ENCODE measurements at regions not wholly inside any gene's neighbourhood (a gene's known extent, or its start where the extent isn't known, plus 50 kb on each side); places are given as distances from the start of the nearest gene placed in this dataset.

DNA sequence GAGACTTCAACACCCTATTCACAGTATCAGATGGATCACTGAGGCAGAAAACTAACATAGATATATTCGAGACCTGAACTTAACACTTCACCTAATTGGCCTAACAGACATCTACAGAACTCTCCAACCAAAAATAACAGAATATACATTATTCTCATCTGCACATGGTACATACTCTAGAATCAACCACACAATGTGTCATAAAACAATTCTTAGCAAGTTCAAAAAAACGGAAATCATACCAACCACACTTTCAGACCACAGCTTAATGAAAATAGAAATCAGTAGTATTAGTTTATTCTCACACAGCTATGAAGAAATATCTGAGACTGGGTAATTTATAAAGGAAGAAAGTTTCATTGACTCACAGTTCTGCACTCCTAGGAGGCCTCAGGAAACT, 387.9 kb downstream of the DEPDC1B start:
- TF ChIP-seq, protein P1, sequence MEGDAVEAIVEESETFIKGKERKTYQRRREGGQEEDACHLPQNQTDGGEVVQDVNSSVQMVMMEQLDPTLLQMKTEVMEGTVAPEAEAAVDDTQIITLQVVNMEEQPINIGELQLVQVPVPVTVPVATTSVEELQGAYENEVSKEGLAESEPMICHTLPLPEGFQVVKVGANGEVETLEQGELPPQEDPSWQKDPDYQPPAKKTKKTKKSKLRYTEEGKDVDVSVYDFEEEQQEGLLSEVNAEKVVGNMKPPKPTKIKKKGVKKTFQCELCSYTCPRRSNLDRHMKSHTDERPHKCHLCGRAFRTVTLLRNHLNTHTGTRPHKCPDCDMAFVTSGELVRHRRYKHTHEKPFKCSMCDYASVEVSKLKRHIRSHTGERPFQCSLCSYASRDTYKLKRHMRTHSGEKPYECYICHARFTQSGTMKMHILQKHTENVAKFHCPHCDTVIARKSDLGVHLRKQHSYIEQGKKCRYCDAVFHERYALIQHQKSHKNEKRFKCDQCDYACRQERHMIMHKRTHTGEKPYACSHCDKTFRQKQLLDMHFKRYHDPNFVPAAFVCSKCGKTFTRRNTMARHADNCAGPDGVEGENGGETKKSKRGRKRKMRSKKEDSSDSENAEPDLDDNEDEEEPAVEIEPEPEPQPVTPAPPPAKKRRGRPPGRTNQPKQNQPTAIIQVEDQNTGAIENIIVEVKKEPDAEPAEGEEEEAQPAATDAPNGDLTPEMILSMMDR (IDR thresholded peaks at IDR 0.05) = no peak
- no peak for TF ChIP-seq POLR2A (IDR thresholded peaks at IDR 0.05)
